Nephron (organoid): ENCODE measurements at regions not wholly inside any gene's neighbourhood (a gene's known extent, or its start where the extent isn't known, plus 50 kb on each side); places are given as distances from the start of the nearest gene placed in this dataset.
A peak's percentile ranks its signal among the peaks of the same experiment; 100 is the strongest.

Source experiments
- H3K27ac Mint-ChIP-seq, 3 experiments: 2 replicates each; pipeline ENCODE4 v1.8.0; 2020; ENCODE audit warnings: mixed read lengths in 3 of 3, mild to moderate bottlenecking in 2 of 3, moderate library complexity in 1 of 3
- H3K27me3 Mint-ChIP-seq: 2 replicates; pipeline ENCODE4 v1.8.0; 2021; ENCODE audit warnings: low read depth, mild to moderate bottlenecking, moderate library complexity, mixed read lengths
- H3K36me3 Mint-ChIP-seq: 2 replicates; pipeline ENCODE4 v1.8.0; 2020; ENCODE audit warnings: low read depth, mixed read lengths
- H3K4me1 Mint-ChIP-seq: 2 replicates; pipeline ENCODE4 v1.8.0; 2020; ENCODE audit warnings: mixed read lengths
- H3K4me3 Mint-ChIP-seq, 3 experiments: 2 replicates each; pipeline ENCODE4 v1.8.0; 2020; ENCODE audit warnings: mild to moderate bottlenecking in 3 of 3, mixed read lengths in 3 of 3, moderate library complexity in 2 of 3
- H3K9me3 Mint-ChIP-seq: 2 replicates; pipeline ENCODE4 v1.8.0; 2020; ENCODE audit warnings: mixed read lengths
- TF ChIP-seq, protein P1 (sequence below), 3 experiments: fragments of 200-600 bp; sonication (generic); IDR thresholded peaks; one replicate each; pipeline ENCODE4 v1.5.0; 2021; ENCODE audit warnings: antibody characterized with exemption in 3 of 3; ENCODE audit not compliant: unreplicated experiment in 3 of 3

DNA sequence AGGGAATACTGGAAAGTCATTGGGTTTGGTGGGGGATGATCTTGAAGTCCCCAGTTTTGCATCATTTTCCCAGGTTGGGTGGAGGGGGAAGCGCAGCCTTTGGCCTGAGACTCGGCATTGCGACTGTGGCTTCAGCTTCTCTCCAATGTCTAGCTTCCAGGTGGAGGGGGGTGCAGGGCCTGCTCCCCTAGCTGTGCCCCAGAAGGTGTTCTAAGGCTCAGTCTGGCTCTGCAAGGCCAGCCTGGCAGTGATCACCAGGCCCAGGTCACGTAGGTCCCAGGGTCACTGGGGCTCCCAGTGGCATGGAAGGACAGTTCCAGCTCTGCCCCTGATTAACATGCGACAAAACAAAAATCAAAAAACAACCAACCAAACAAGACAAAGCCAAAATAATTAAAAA is 56.9 kb upstream of the HAAO start:
- Mint-ChIP-seq H3K36me3 (no peaks in the 10 kb centered on the region), H3K4me3 (no peak overlapping the region), H3K27me3 (no peaks in the 10 kb centered on the region), H3K4me1 (peaks cover 52% of the 10 kb centered on the region), H3K27ac (no peak overlapping the region), H3K9me3 (no peaks in the 10 kb centered on the region)
- TF ChIP-seq, protein P1, sequence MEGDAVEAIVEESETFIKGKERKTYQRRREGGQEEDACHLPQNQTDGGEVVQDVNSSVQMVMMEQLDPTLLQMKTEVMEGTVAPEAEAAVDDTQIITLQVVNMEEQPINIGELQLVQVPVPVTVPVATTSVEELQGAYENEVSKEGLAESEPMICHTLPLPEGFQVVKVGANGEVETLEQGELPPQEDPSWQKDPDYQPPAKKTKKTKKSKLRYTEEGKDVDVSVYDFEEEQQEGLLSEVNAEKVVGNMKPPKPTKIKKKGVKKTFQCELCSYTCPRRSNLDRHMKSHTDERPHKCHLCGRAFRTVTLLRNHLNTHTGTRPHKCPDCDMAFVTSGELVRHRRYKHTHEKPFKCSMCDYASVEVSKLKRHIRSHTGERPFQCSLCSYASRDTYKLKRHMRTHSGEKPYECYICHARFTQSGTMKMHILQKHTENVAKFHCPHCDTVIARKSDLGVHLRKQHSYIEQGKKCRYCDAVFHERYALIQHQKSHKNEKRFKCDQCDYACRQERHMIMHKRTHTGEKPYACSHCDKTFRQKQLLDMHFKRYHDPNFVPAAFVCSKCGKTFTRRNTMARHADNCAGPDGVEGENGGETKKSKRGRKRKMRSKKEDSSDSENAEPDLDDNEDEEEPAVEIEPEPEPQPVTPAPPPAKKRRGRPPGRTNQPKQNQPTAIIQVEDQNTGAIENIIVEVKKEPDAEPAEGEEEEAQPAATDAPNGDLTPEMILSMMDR (IDR thresholded peaks at IDR 0.05; ENCODE audit: unreplicated experiment in 3 of 3) = no peak

DNA sequence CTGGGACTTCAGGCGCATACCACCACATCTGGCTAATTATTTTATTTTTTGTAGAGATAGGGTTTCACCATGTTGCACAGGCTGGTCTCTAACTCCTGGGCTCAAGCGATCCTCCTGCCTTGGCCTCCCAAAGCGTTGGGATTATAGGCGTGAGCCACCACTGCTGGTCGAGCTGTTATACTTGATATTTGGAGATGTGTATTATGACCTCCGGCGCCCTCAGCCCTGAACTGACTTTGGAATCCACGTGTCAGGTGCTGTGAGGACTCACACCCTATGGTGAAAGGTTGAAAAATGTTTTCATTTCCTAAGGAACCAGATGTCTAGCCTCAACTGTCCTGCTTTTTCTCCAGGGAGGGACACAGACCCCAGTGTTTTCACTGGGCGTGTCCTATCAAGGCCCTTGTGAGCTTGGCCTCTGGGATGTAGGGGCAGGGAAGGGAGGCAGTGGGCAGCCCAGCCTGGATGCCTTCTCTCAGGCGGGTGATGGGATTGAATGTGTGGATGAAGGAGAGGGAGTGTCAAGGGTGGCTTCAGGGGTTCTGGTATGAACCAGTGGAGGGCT is 56.4 kb upstream of the HAAO start:
- no peak overlapping the region for H3K4me3 Mint-ChIP-seq
- H3K4me1 Mint-ChIP-seq = peaks cover 51% of the 10 kb centered on the region
- H3K36me3 Mint-ChIP-seq = no peaks in the 10 kb centered on the region
- H3K9me3 Mint-ChIP-seq = no peaks in the 10 kb centered on the region
- no peaks in the 10 kb centered on the region for H3K27me3 Mint-ChIP-seq
- peak overlapping the region in 2 of 3 experiments; percentile 37 to 69 for H3K27ac Mint-ChIP-seq
- TF ChIP-seq, protein P1 (IDR thresholded peaks at IDR 0.05; ENCODE audit: unreplicated experiment in 3 of 3) = no peak

DNA sequence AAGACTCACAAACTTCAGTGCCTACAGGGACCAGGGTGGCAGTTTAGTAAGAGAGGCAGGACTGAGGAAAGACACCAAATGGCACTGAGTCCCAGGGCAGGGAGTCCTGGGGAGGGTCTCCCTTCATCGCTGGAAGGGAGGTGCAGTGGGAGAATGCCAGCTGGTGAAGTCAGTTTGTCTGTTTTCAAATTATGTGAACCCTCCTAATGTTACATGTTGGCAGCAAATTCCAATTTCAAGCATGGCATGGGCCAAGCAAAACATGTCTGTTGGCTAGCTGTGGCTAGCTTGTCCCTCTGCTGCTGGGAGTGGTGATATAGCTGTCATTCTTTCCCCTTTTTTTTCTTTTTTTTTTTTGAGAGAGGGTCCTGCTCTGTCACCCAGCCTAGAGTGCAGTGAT is 55.9 kb upstream of the HAAO start:
- Mint-ChIP-seq H3K4me1 (peaks cover 51% of the 10 kb centered on the region), H3K9me3 (no peaks in the 10 kb centered on the region), H3K36me3 (no peaks in the 10 kb centered on the region), H3K27me3 (no peaks in the 10 kb centered on the region), H3K27ac (peak overlapping the region in 1 of 3 experiments; percentile 37), H3K4me3 (no peak overlapping the region)
- TF ChIP-seq, protein P1 (IDR thresholded peaks at IDR 0.05; ENCODE audit: unreplicated experiment in 3 of 3) = no peak

DNA sequence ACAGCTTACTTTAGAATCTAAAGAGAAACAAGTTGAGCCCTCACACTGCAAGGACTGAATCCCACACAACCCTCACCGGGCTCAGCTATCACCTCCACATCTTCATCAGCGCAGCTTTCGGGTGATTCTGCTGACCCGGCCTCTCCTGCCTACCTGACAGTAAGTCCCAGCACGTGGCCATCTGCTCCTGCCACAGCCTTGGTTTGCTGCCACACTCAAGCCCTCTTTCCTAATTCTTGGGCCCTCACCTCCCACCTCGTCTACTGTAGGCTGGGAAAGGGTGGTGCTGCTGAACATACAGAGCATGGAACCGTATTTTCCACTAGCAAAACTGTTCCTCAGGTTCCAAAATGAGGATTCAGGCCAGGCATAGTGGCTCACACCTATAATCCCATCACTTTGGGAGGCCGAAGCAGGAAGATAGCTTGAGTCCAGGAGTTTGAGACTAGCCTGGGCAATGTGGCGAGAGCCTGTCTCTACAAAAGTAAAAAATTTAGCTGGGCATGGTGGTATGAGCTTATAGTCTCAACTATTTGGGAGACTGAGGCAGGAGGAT is 55.3 kb upstream of the HAAO start:
- Mint-ChIP-seq H3K36me3 (no peaks in the 10 kb centered on the region), H3K4me3 (no peak overlapping the region), H3K9me3 (no peaks in the 10 kb centered on the region), H3K27ac (peak overlapping the region; percentile 75 to 96 (median 85)), H3K4me1 (peaks cover 53% of the 10 kb centered on the region), H3K27me3 (no peaks in the 10 kb centered on the region)
- TF ChIP-seq, protein P1 (IDR thresholded peaks at IDR 0.05; ENCODE audit: unreplicated experiment in 3 of 3) = no peak

DNA sequence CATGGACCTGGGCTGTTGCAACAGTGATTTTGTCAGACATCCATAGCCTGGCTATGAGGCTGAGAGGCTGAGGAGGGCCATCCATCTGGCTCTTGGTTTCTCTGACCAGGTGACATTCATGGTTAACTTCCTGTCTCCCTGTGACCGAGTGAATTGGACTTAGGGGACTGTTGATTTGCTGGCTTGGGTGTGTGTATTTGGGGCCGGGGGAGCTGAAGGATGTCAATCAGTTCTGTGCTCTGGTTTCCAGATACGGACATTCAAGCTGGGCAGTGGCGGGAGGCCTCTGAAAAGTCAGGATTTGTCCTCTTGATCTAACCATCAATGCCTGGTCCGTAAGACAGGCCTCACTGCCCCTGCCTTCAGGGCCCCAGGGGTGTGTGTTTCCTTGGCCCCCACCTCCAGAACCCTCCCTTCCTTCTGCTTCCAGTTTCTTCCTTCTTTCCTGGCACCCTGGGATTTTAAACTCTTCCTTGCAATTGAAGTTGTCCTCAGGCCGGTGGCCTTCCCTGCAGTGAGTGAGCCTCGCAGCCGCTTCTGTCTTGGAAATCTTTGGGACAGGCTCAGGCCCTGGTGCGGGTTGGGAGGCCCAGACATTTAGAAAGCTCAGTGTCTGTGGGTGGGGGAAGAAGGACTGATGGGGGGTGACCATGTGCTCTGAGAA is 54.7 kb upstream of the HAAO start:
- Mint-ChIP-seq H3K4me1 (peaks cover 60% of the 10 kb centered on the region), H3K9me3 (no peaks in the 10 kb centered on the region), H3K27ac (peak overlapping the region; percentile 75 to 96 (median 85)), H3K27me3 (no peaks in the 10 kb centered on the region), H3K4me3 (no peak overlapping the region), H3K36me3 (no peaks in the 10 kb centered on the region)
- TF ChIP-seq, protein P1 (IDR thresholded peaks at IDR 0.05; ENCODE audit: unreplicated experiment in 3 of 3) = no peak
